Adrenal gland (tissue), 9 donors: ENCODE measurements at regions not wholly inside any gene's neighbourhood (a gene's known extent, or its start where the extent isn't known, plus 50 kb on each side); places are given as distances from the start of the nearest gene placed in this dataset.

Experiments used
- DNase-seq, 7 donors: peaks; one replicate each; pipeline ENCODE4 v3.0.0-alpha.2; 2019 to 2020
- H3K27ac ChIP-seq, 5 donors: fragments of 200-600 bp; sonication (generic) in 4 of 5; 1 replicate in 3 of 5; 2 replicates in 2 of 5; pipeline versions ENCODE4 v1.5.1 to v1.8.0; 2016 to 2020; ENCODE audit warnings: mild to moderate bottlenecking in 1 of 5
- H3K27me3 ChIP-seq: fragments of 200-600 bp; 2 replicates; pipeline ENCODE4 v1.8.0; 2021
- H3K36me3 ChIP-seq, 2 donors: fragments of 200-600 bp; replicated peaks in 1 of 2; 1 replicate in 1 of 2; 2 replicates in 1 of 2; pipeline versions ENCODE4 v1.5.1 to v1.8.0; 2018 to 2022
- H3K4me1 ChIP-seq, 2 donors: fragments of 200-600 bp; replicated peaks in 1 of 2; 1 replicate in 1 of 2; 2 replicates in 1 of 2; pipeline versions ENCODE4 v1.5.1 to v1.8.0; 2018 to 2021
- H3K4me3 ChIP-seq, 4 donors: fragments of 200-600 bp; sonication (generic) in 3 of 4; one replicate each; pipeline ENCODE4 v1.5.1; 2016 to 2018
- H3K9me3 ChIP-seq, 3 donors: fragments of 200-600 bp; sonication (generic) in 1 of 3; replicated peaks in 1 of 3; 1 replicate in 2 of 3; 2 replicates in 1 of 3; pipeline versions ENCODE4 v1.5.1 to v1.8.0; 2016 to 2021
- POLR2A ChIP-seq, 2 donors: fragments of 450-650 bp; IDR thresholded peaks; one replicate each; pipeline ENCODE4 v1.6.1; 2017; ENCODE audit warnings: antibody characterized with exemption in 2 of 2, mild to moderate bottlenecking in 2 of 2, moderate library complexity in 1 of 2
- WGBS, 4 donors: extraction: QIAGEN DNeasy Blood & Tissue Kit in 2 of 4; methylation state at CpG; one replicate each; pipeline versions ENCODE4 v1.1.5 to v1.1.7; 2013 to 2017; 5-methylcytosine and 5-hydroxymethylcytosine counted together
- intact Hi-C, 2 donors: fragments of 100-400 bp; cut with DNase I; formaldehyde crosslinking; loops; one replicate each; pipeline versions ENCODE4 v1.14.1 to v1.15.0; 2022 to 2023
- TF ChIP-seq, protein P1 (sequence below), 6 experiments: fragments of 450-650 bp in 4 of 6; fragments of 200-600 bp in 2 of 6; sonication (generic) in 1 of 6; IDR thresholded peaks; 1 replicate in 5 of 6; 2 replicates in 1 of 6; pipeline versions ENCODE4 v1.5.1 to v1.8.0; 2016 to 2021; ENCODE audit warnings: antibody characterized with exemption in 6 of 6, mild to moderate bottlenecking in 2 of 6, moderate library complexity in 1 of 6
- donor health status: healthy with polysubstance abuse.
- donor health status: Bipolar disorder and iron deficiency.
- donor health status: DM: yes; HTN: yes; CAD: no.
- donor health status: DM: no; HTN: no; CAD: no.
- donor health status: DM: no; HTN: no; CAD: no.

DNA sequence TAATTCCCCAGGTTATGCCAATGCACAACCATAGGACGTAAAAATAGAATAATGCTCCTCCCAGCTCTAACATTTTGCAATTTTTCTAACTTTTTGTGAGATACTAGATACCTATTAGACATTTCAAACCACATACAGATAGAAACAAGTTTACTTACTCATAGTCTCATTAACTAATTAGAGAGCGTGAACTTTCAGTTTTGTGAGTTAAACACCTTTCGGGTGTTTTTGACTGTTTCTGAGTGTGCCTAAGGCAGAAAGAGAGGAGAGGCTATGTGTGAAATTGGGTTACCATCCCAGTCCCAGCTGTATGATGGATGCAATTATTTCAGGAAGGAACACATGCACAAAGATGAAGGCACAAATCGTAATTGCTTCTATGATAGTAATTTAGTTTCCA, 300.4 kb upstream of the POU1F1 start:
- DNase-seq: no peak
- H3K9me3 ChIP-seq: no peaks in the 10 kb centered on the region
- no peak overlapping the region for H3K4me3 ChIP-seq
- intact Hi-C loops: no loop called here
- no peak overlapping the region for H3K27ac ChIP-seq
- no peaks in the 10 kb centered on the region for H3K36me3 ChIP-seq
- TF ChIP-seq, protein P1, sequence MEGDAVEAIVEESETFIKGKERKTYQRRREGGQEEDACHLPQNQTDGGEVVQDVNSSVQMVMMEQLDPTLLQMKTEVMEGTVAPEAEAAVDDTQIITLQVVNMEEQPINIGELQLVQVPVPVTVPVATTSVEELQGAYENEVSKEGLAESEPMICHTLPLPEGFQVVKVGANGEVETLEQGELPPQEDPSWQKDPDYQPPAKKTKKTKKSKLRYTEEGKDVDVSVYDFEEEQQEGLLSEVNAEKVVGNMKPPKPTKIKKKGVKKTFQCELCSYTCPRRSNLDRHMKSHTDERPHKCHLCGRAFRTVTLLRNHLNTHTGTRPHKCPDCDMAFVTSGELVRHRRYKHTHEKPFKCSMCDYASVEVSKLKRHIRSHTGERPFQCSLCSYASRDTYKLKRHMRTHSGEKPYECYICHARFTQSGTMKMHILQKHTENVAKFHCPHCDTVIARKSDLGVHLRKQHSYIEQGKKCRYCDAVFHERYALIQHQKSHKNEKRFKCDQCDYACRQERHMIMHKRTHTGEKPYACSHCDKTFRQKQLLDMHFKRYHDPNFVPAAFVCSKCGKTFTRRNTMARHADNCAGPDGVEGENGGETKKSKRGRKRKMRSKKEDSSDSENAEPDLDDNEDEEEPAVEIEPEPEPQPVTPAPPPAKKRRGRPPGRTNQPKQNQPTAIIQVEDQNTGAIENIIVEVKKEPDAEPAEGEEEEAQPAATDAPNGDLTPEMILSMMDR (IDR thresholded peaks at IDR 0.05): no peak
- TF ChIP-seq POLR2A (IDR thresholded peaks at IDR 0.05): no peak
- 59 to 74% (median 63%) methylated on average over 4 of the region's 4 CpGs for WGBS, 4 donors
- no peaks in the 10 kb centered on the region for H3K4me1 ChIP-seq
- no peaks in the 10 kb centered on the region for H3K27me3 ChIP-seq

DNA sequence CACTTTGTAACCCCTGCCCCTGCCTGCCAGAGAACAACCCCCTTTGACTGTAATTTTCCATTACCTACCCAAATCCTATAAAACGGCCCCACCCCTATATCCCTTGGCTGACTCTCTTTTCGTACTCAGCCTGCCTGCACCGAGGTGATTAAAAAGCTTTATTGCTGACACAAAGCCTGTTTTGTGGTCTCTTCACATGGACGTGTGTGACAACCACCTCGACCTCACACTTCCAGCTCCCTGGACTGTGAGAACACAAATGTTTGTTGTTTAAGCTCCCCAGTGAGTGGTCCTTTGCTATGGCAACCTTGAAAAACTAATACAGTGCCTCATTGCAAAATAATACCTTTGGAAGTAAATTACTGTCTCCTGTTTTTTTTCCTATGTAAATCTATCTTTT, 299.2 kb upstream of the POU1F1 start:
- intact Hi-C loops: no loop called here
- Histone ChIP-seq H3K36me3 (no peaks in the 10 kb centered on the region), H3K4me1 (no peaks in the 10 kb centered on the region), H3K4me3 (no peak overlapping the region), H3K27ac (no peak overlapping the region), H3K9me3 (no peaks in the 10 kb centered on the region), H3K27me3 (no peaks in the 10 kb centered on the region)
- no peak for TF ChIP-seq POLR2A (IDR thresholded peaks at IDR 0.05)
- TF ChIP-seq, protein P1 (IDR thresholded peaks at IDR 0.05): no peak
- no peak for DNase-seq
- WGBS, 4 donors: 28 to 35% (median 33%) methylated on average over 5 of the region's 5 CpGs

DNA sequence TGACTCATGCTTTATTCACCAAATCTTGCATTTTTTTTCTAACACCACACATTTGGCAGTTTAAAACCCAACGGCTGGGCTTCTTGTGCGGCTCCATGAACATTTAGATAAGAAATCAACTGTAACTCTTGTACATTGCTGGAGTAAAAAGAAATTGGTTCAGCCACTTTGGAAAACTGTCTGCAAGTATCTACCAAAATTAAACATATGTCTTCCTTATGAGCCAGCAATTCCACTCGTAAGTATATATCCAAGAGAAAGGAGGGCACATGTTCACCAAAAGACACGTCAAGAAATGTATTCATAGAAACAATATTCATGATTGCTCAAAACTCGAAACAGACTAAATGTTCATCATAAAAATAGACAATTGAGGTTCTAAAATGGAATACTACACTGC, 291.9 kb upstream of the POU1F1 start:
- no peaks in the 10 kb centered on the region for H3K27me3 ChIP-seq
- WGBS, 4 donors: 70 to 83% (median 75%) methylated on average over 5 of the region's 5 CpGs

DNA sequence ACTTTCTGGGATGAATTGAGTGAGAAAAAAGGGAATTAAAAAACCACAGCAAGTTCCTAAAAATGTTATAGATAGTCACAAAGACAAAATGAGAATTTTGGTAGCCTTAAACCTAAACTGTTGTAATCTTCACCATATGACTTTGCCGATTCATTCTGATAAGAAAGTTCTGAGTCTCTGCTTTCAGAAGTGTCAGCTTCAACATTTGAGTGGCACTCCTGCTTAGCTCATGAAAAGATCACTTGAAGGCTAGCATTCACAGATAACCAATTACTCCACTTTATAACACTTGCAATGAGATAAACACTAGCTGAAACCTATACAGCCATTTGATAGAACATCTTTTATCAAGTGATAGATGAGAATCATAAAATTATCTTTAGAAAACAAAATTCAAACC, 288.1 kb upstream of the POU1F1 start:
- intact Hi-C loops: no loop called here
- no peak overlapping the region for H3K27ac ChIP-seq
- H3K27me3 ChIP-seq: no peaks in the 10 kb centered on the region
- no peaks in the 10 kb centered on the region for H3K36me3 ChIP-seq
- H3K4me1 ChIP-seq: no peaks in the 10 kb centered on the region
- no peak for TF ChIP-seq POLR2A (IDR thresholded peaks at IDR 0.05)
- TF ChIP-seq, protein P1 (IDR thresholded peaks at IDR 0.05): no peak
- no peak for DNase-seq
- H3K9me3 ChIP-seq: no peaks in the 10 kb centered on the region
- H3K4me3 ChIP-seq: no peak overlapping the region
- WGBS, 4 donors: 53 to 64% (median 57%) methylated on average over 1 of the region's 1 CpG

More for the DNA sequence above, 291.9 kb upstream of the POU1F1 start:
- no peaks in the 10 kb centered on the region for H3K4me1 ChIP-seq
- intact Hi-C loops: no loop called here
- TF ChIP-seq POLR2A (IDR thresholded peaks at IDR 0.05): no peak
- TF ChIP-seq, protein P1 (IDR thresholded peaks at IDR 0.05): no peak
- no peak for DNase-seq
- no peaks in the 10 kb centered on the region for H3K36me3 ChIP-seq
- H3K27ac ChIP-seq: no peak overlapping the region
- no peaks in the 10 kb centered on the region for H3K9me3 ChIP-seq
- no peak overlapping the region for H3K4me3 ChIP-seq
